GM23338 (cell line): ENCODE measurements at regions not wholly inside any gene's neighbourhood (a gene's known extent, or its start where the extent isn't known, plus 50 kb on each side); places are given as distances from the start of the nearest gene placed in this dataset.

ENCODE experiments used
- ATAC-seq: fragments of 200-7000 bp; cut with Tn5 transposase; 3 replicates; pipeline ENCODE4 v1.9.1; 2020
- DNase-seq: peaks from one replicate; pipeline ENCODE4 v3.0.0-alpha.2; 2015; ENCODE audit warnings: low spot score
- H2AFZ ChIP-seq: fragments of 200-600 bp; sonication (generic); 2 replicates; pipeline ENCODE4 v1.8.0; 2016; ENCODE audit warnings: antibody characterized with exemption, mild to moderate bottlenecking, moderate library complexity
- H3F3A ChIP-seq: fragments of 200-600 bp; sonication (generic); replicated peaks from 2 replicates; pipeline ENCODE4 v1.8.0; 2017; ENCODE audit warnings: antibody characterized with exemption, mixed run types, low read depth
- H3K27ac ChIP-seq: fragments of 200-600 bp; sonication (generic); 2 replicates; pipeline ENCODE4 v1.6.1; 2016; ENCODE audit warnings: low read depth
- H3K27me3 ChIP-seq: fragments of 200-600 bp; sonication (generic); 2 replicates; pipeline ENCODE4 v1.8.0; 2016; ENCODE audit warnings: mild to moderate bottlenecking, mixed run types, moderate library complexity; ENCODE audit not compliant: insufficient read depth
- H3K36me3 ChIP-seq: fragments of 200-600 bp; sonication (generic); 2 replicates; pipeline ENCODE4 v1.8.0; 2016; ENCODE audit warnings: mild to moderate bottlenecking; ENCODE audit not compliant: insufficient read depth
- H3K4me1 ChIP-seq: fragments of 200-600 bp; sonication (generic); 2 replicates; pipeline ENCODE4 v1.8.0; 2016; ENCODE audit warnings: mild to moderate bottlenecking, moderate library complexity; ENCODE audit not compliant: insufficient read depth
- H3K4me2 ChIP-seq: fragments of 200-600 bp; sonication (generic); 2 replicates; pipeline ENCODE4 v1.7.1; 2017; ENCODE audit warnings: mixed run types
- H3K4me3 ChIP-seq: fragments of 200-600 bp; sonication (generic); 2 replicates; pipeline ENCODE4 v1.6.1; 2016; ENCODE audit warnings: mixed run types
- H3K79me2 ChIP-seq: fragments of 200-600 bp; sonication (generic); replicated peaks from 2 replicates; pipeline ENCODE4 v1.8.0; 2017; ENCODE audit warnings: mild to moderate bottlenecking; ENCODE audit not compliant: insufficient read depth
- H3K9me2 ChIP-seq: fragments of 200-600 bp; sonication (generic); 2 replicates; pipeline ENCODE4 v1.8.0; 2017; ENCODE audit not compliant: insufficient read depth
- H4K20me1 ChIP-seq: fragments of 200-600 bp; sonication (generic); replicated peaks from 2 replicates; pipeline ENCODE4 v1.8.0; 2017; ENCODE audit warnings: mild to moderate bottlenecking; ENCODE audit not compliant: insufficient read depth
- H3K27ac Mint-ChIP-seq: 2 replicates; pipeline ENCODE4 v1.8.0; 2020; ENCODE audit warnings: inconsistent platforms, mild to moderate bottlenecking, moderate library complexity, mixed read lengths
- H3K27me3 Mint-ChIP-seq: 3 replicates; pipeline ENCODE4 v1.8.0; 2022; ENCODE audit warnings: low read depth, mild to moderate bottlenecking, moderate library complexity, mixed read lengths, inconsistent platforms; ENCODE audit not compliant: insufficient read depth, poor library complexity
- H3K36me3 Mint-ChIP-seq: 3 replicates; pipeline ENCODE4 v1.8.0; 2021; ENCODE audit warnings: low read depth, mild to moderate bottlenecking, inconsistent platforms, moderate library complexity, mixed read lengths
- H3K4me1 Mint-ChIP-seq: 3 replicates; pipeline ENCODE4 v1.8.0; 2020; ENCODE audit warnings: mild to moderate bottlenecking, inconsistent platforms, mixed read lengths
- H3K4me3 Mint-ChIP-seq: 3 replicates; pipeline ENCODE4 v1.8.0; 2021; ENCODE audit warnings: moderate library complexity, mild to moderate bottlenecking, inconsistent platforms, mixed read lengths
- H3K9me3 Mint-ChIP-seq: 3 replicates; pipeline ENCODE4 v1.8.0; 2020; ENCODE audit warnings: moderate library complexity, mild to moderate bottlenecking, inconsistent platforms, mixed read lengths
- CREB1 ChIP-seq: fragments of 250-450 bp; sonication (Bioruptor Pico); IDR thresholded peaks from 2 replicates; pipeline ENCODE4 v1.5.0; 2020; ENCODE audit warnings: low read depth, mild to moderate bottlenecking, moderate library complexity
- EZH2 ChIP-seq: fragments of 200-600 bp; sonication (generic); IDR thresholded peaks from one replicate; pipeline ENCODE4 v1.8.0; 2017; ENCODE audit warnings: antibody characterized with exemption, mild to moderate bottlenecking, low read depth; ENCODE audit not compliant: unreplicated experiment
- EZH2phosphoT487 ChIP-seq: fragments of 200-600 bp; sonication (generic); IDR thresholded peaks from one replicate; pipeline ENCODE4 v1.8.1; 2018; ENCODE audit warnings: antibody characterized with exemption; ENCODE audit not compliant: unreplicated experiment
- JUNB ChIP-seq: IDR thresholded peaks from one replicate; pipeline ENCODE4 v1.6.1; 2016; ENCODE audit warnings: antibody characterized with exemption; ENCODE audit not compliant: unreplicated experiment
- NANOG ChIP-seq: IDR thresholded peaks from 2 replicates; pipeline ENCODE4 v1.6.1; 2016; ENCODE audit warnings: antibody characterized with exemption, borderline replicate concordance
- POLR2AphosphoS5 ChIP-seq: IDR thresholded peaks from 2 replicates; pipeline ENCODE4 v1.6.1; 2016; ENCODE audit warnings: antibody characterized with exemption, low read depth
- STAT1 ChIP-seq: IDR thresholded peaks from one replicate; pipeline ENCODE4 v1.6.1; 2016; ENCODE audit warnings: antibody characterized with exemption; ENCODE audit not compliant: unreplicated experiment
- ZNF114 ChIP-seq: fragments of 250-450 bp; sonication (Bioruptor Pico); IDR thresholded peaks from 2 replicates; pipeline ENCODE4 v1.5.0; 2020; ENCODE audit warnings: mild to moderate bottlenecking, moderate library complexity
- ZNF331 ChIP-seq: fragments of 250-450 bp; sonication (Bioruptor Pico); IDR thresholded peaks from 2 replicates; pipeline ENCODE4 v1.5.0; 2020; ENCODE audit warnings: low read depth, mild to moderate bottlenecking, moderate library complexity
- TF ChIP-seq, protein P1 (sequence below): fragments of 250-450 bp; sonication (Bioruptor Pico); IDR thresholded peaks from 2 replicates; pipeline ENCODE4 v1.5.0; 2020; ENCODE audit warnings: mild to moderate bottlenecking, moderate library complexity
- TF ChIP-seq, protein P2 (sequence below), 2 experiments: fragments of 200-600 bp in 1 of 2; sonication (generic) in 1 of 2; conservative IDR thresholded peaks; 2 replicates each; pipeline versions ENCODE4 v1.5.1 to v1.6.1; 2016 to 2017; ENCODE audit warnings: antibody characterized with exemption in 2 of 2, low read depth in 2 of 2, mild to moderate bottlenecking in 2 of 2, moderate library complexity in 1 of 2

DNA sequence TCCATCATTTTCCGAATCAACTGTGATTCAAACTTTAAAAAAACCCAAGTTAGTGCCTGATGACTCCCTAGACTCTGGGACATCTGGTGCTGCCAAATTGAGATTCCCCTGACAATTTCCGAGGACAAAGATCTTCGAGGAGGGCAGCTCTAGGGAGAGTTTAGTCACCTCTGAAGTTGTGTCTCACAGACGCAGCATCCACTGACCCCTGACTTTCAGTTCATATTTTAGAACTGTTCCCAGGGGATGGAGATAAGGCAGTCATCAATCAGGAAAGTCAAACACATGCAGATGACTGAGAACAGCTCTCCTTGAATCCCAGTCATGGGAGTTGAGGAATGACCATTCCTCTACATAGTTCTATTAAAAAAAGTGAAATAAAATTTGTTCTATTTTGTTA, 643.9 kb downstream of the TRIML1 start:
- Histone ChIP-seq H3K79me2 (no peaks in the 10 kb centered on the region), H2AFZ (peak overlapping the region; percentile 20; the same call in 1 of the 2 replicates), H3K4me1 (no peaks in the 10 kb centered on the region), H3K4me2 (no peak overlapping the region), H3K36me3 (no peaks in the 10 kb centered on the region), H3F3A (no peaks in the 10 kb centered on the region), H3K27ac (no peak overlapping the region), H4K20me1 (no peaks in the 10 kb centered on the region), H3K27me3 (no peaks in the 10 kb centered on the region), H3K4me3 (no peak overlapping the region), H3K9me2 (no peaks in the 10 kb centered on the region)
- no peak for ATAC-seq
- no peaks in the 10 kb centered on the region for H3K4me1 Mint-ChIP-seq
- H3K27me3 Mint-ChIP-seq = peaks cover 2% of the 10 kb centered on the region
- H3K36me3 Mint-ChIP-seq = no peaks in the 10 kb centered on the region
- TF ChIP-seq JUNB = no peak
- no peak for TF ChIP-seq ZNF331 (CRISPR knock-in tag)
- H3K4me3 Mint-ChIP-seq = no peak overlapping the region
- H3K9me3 Mint-ChIP-seq = no peaks in the 10 kb centered on the region
- DNase-seq = no peak
- no peak overlapping the region for H3K27ac Mint-ChIP-seq

DNA sequence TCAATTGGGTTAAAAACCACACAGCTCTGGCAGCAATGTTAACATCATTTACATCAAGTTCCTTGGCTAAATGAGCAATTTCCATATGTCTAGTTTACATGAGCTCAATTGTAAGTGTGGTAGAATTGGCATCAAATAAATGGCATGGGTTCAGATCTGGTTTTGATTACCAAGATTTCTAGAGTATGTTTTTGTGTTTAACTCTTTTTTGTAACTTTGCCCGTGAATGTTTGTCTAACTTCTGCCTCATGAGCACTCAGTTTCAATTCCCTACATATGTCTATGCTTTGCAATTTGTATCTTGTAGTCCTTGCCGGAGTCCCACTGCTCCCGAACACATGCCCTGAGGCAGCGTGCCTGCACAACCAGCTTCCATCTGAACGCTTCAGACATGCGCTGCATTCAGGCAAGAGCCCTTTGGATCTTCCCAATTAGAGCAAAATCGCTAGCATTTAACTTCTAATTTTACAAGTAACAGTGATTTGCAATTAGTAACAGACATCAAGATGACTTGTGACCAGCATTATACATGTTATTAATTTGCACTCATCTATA, 644.4 kb downstream of the TRIML1 start:
- Histone ChIP-seq H4K20me1 (no peaks in the 10 kb centered on the region), H3K36me3 (no peaks in the 10 kb centered on the region), H2AFZ (peak overlapping the region; percentile 77; the same call in 1 of the 2 replicates), H3K27ac (no peak overlapping the region), H3K4me3 (no peak overlapping the region), H3K4me2 (no peak overlapping the region), H3K27me3 (no peaks in the 10 kb centered on the region), H3K4me1 (no peaks in the 10 kb centered on the region), H3K79me2 (no peaks in the 10 kb centered on the region), H3F3A (no peaks in the 10 kb centered on the region), H3K9me2 (no peaks in the 10 kb centered on the region)
- ATAC-seq (no peak), DNase-seq (no peak)
- Mint-ChIP-seq H3K4me3 (no peak overlapping the region), H3K27me3 (peaks cover 2% of the 10 kb centered on the region), H3K27ac (no peak overlapping the region), H3K36me3 (no peaks in the 10 kb centered on the region), H3K4me1 (no peaks in the 10 kb centered on the region), H3K9me3 (no peaks in the 10 kb centered on the region)
- TF ChIP-seq CREB1 (CRISPR knock-in tag) = no peak
- TF ChIP-seq EZH2phosphoT487 = no peak
- TF ChIP-seq, protein P1, sequence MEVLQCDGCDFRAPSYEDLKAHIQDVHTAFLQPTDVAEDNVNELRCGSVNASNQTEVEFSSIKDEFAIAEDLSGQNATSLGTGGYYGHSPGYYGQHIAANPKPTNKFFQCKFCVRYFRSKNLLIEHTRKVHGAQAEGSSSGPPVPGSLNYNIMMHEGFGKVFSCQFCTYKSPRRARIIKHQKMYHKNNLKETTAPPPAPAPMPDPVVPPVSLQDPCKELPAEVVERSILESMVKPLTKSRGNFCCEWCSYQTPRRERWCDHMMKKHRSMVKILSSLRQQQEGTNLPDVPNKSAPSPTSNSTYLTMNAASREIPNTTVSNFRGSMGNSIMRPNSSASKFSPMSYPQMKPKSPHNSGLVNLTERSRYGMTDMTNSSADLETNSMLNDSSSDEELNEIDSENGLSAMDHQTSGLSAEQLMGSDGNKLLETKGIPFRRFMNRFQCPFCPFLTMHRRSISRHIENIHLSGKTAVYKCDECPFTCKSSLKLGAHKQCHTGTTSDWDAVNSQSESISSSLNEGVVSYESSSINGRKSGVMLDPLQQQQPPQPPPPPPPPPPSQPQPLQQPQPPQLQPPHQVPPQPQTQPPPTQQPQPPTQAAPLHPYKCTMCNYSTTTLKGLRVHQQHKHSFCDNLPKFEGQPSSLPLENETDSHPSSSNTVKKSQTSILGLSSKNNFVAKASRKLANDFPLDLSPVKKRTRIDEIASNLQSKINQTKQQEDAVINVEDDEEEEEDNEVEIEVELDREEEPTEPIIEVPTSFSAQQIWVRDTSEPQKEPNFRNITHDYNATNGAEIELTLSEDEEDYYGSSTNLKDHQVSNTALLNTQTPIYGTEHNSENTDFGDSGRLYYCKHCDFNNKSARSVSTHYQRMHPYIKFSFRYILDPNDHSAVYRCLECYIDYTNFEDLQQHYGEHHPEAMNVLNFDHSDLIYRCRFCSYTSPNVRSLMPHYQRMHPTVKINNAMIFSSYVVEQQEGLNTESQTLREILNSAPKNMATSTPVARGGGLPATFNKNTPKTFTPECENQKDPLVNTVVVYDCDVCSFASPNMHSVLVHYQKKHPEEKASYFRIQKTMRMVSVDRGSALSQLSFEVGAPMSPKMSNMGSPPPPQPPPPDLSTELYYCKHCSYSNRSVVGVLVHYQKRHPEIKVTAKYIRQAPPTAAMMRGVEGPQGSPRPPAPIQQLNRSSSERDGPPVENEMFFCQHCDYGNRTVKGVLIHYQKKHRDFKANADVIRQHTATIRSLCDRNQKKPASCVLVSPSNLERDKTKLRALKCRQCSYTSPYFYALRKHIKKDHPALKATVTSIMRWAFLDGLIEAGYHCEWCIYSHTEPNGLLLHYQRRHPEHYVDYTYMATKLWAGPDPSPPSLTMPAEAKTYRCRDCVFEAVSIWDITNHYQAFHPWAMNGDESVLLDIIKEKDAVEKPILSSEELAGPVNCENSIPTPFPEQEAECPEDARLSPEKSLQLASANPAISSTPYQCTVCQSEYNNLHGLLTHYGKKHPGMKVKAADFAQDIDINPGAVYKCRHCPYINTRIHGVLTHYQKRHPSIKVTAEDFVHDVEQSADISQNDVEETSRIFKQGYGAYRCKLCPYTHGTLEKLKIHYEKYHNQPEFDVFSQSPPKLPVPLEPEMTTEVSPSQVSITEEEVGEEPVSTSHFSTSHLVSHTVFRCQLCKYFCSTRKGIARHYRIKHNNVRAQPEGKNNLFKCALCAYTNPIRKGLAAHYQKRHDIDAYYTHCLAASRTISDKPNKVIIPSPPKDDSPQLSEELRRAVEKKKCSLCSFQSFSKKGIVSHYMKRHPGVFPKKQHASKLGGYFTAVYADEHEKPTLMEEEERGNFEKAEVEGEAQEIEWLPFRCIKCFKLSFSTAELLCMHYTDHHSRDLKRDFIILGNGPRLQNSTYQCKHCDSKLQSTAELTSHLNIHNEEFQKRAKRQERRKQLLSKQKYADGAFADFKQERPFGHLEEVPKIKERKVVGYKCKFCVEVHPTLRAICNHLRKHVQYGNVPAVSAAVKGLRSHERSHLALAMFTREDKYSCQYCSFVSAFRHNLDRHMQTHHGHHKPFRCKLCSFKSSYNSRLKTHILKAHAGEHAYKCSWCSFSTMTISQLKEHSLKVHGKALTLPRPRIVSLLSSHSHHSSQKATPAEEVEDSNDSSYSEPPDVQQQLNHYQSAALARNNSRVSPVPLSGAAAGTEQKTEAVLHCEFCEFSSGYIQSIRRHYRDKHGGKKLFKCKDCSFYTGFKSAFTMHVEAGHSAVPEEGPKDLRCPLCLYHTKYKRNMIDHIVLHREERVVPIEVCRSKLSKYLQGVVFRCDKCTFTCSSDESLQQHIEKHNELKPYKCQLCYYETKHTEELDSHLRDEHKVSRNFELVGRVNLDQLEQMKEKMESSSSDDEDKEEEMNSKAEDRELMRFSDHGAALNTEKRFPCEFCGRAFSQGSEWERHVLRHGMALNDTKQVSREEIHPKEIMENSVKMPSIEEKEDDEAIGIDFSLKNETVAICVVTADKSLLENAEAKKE (CRISPR knock-in tag) = no peak
- no peak for TF ChIP-seq ZNF114
- TF ChIP-seq NANOG = no peak
- no peak for TF ChIP-seq STAT1
- no peak for TF ChIP-seq EZH2
- no peak for TF ChIP-seq JUNB
- TF ChIP-seq, protein P2, sequence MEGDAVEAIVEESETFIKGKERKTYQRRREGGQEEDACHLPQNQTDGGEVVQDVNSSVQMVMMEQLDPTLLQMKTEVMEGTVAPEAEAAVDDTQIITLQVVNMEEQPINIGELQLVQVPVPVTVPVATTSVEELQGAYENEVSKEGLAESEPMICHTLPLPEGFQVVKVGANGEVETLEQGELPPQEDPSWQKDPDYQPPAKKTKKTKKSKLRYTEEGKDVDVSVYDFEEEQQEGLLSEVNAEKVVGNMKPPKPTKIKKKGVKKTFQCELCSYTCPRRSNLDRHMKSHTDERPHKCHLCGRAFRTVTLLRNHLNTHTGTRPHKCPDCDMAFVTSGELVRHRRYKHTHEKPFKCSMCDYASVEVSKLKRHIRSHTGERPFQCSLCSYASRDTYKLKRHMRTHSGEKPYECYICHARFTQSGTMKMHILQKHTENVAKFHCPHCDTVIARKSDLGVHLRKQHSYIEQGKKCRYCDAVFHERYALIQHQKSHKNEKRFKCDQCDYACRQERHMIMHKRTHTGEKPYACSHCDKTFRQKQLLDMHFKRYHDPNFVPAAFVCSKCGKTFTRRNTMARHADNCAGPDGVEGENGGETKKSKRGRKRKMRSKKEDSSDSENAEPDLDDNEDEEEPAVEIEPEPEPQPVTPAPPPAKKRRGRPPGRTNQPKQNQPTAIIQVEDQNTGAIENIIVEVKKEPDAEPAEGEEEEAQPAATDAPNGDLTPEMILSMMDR (conservative IDR thresholded peaks at IDR 0.05; ENCODE audit: low read depth in 2 of 2) = no peak
- no peak for TF ChIP-seq POLR2AphosphoS5
